ENCODE measurements at regions not wholly inside any gene's neighbourhood (a gene's known extent, or its start where the extent isn't known, plus 50 kb on each side); places are given as distances from the start of the nearest gene placed in this dataset.

GRCh38 chr21:17738176-17738953 is 80.8 kb downstream of the C21orf91 start:
- Histone ChIP-seq H3K36me3 (no peaks in the 10 kb centered on the region), H3K4me1 (no peaks in the 10 kb centered on the region), H3K9me3 (no peaks in the 10 kb centered on the region), H3K4me3 (ENCODE audit: low read depth, low read length) (no peak overlapping the region), H3K27me3 (no peaks in the 10 kb centered on the region)
- no peak for DNase-seq
- TF ChIP-seq CTCF (IDR thresholded peaks at IDR 0.05; ENCODE audit: low read depth, low read length) = no peak

- DNase-seq = no peak
- TF ChIP-seq CTCF (IDR thresholded peaks at IDR 0.05; ENCODE audit: low read depth, low read length) = no peak
- no peaks in the 10 kb centered on the region for H3K9me3 ChIP-seq
- H3K4me1 ChIP-seq = no peaks in the 10 kb centered on the region; the same call in 1 of the 2 replicates
- no peak overlapping the region for H3K4me3 ChIP-seq (ENCODE audit: low read depth, low read length)
- H3K27me3 ChIP-seq = no peaks in the 10 kb centered on the region
- H3K36me3 ChIP-seq = no peaks in the 10 kb centered on the region
Observed at GRCh38 chr21:17736072-17736471, 83.1 kb downstream of the C21orf91 start.

- Histone ChIP-seq H3K9me3 (no peaks in the 10 kb centered on the region), H3K27me3 (no peaks in the 10 kb centered on the region), H3K4me1 (no peaks in the 10 kb centered on the region; the same call in 1 of the 2 replicates), H3K36me3 (no peaks in the 10 kb centered on the region), H3K4me3 (ENCODE audit: low read depth, low read length) (no peak overlapping the region)
- DNase-seq = no peak
- no peak for TF ChIP-seq CTCF (IDR thresholded peaks at IDR 0.05; ENCODE audit: low read depth, low read length)
Observed at GRCh38 chr21:17733209-17733608, 85.9 kb downstream of the C21orf91 start.

GRCh38 chr21:17732306-17732705 is 86.8 kb downstream of the C21orf91 start:
- peak; percentile 29 for DNase-seq
- H3K36me3 ChIP-seq = no peaks in the 10 kb centered on the region
- no peak for TF ChIP-seq CTCF (IDR thresholded peaks at IDR 0.05; ENCODE audit: low read depth, low read length)
- no peaks in the 10 kb centered on the region for H3K27me3 ChIP-seq
- H3K9me3 ChIP-seq = no peaks in the 10 kb centered on the region
- H3K4me3 ChIP-seq (ENCODE audit: low read depth, low read length) = no peak overlapping the region
- H3K4me1 ChIP-seq = no peaks in the 10 kb centered on the region; the same call in 1 of the 2 replicates

- TF ChIP-seq CTCF (IDR thresholded peaks at IDR 0.05; ENCODE audit: low read depth, low read length) = no peak
- H3K36me3 ChIP-seq = no peaks in the 10 kb centered on the region
- H3K27me3 ChIP-seq = no peaks in the 10 kb centered on the region
- no peaks in the 10 kb centered on the region for H3K9me3 ChIP-seq
- no peak overlapping the region for H3K4me3 ChIP-seq (ENCODE audit: low read depth, low read length)
- no peaks in the 10 kb centered on the region; the same call in 1 of the 2 replicates for H3K4me1 ChIP-seq
- no peak for DNase-seq
Observed at GRCh38 chr21:17731554-17731953, 87.6 kb downstream of the C21orf91 start.

- H3K4me1 ChIP-seq = no peaks in the 10 kb centered on the region; the same call in 1 of the 2 replicates
- DNase-seq = no peak
Observed at GRCh38 chr21:17730782-17731181, 88.4 kb downstream of the C21orf91 start.

More at GRCh38 chr21:17730782-17731181, 88.4 kb downstream of the C21orf91 start:
- no peak for TF ChIP-seq CTCF (IDR thresholded peaks at IDR 0.05; ENCODE audit: low read depth, low read length)
- no peak overlapping the region for H3K4me3 ChIP-seq (ENCODE audit: low read depth, low read length)
- H3K36me3 ChIP-seq = no peaks in the 10 kb centered on the region
- no peaks in the 10 kb centered on the region for H3K27me3 ChIP-seq
- no peaks in the 10 kb centered on the region for H3K9me3 ChIP-seq
